ENCODE measurements at regions not wholly inside any gene's neighbourhood (a gene's known extent, or its start where the extent isn't known, plus 50 kb on each side); places are given as distances from the start of the nearest gene placed in this dataset.
"Not testable (repeated sequence)": the region's sequence is repeated elsewhere in the genome, so short reads cannot be mapped to it uniquely, and the experiment has no call there.

- Histone ChIP-seq H3K9me2 (replicated peaks; ENCODE audit: low read depth, low read length) (no peaks in the 10 kb centered on the region), H3K9ac (ENCODE audit: low read depth, low read length, poor library complexity, severe bottlenecking) (no peak overlapping the region), H3K36me3 (ENCODE audit: insufficient read depth, low read length) (no peaks in the 10 kb centered on the region), H3K4me3 (ENCODE audit: low read length, poor library complexity, severe bottlenecking) (no peak overlapping the region), H4K20me1 (ENCODE audit: insufficient read depth, low read length, poor library complexity, severe bottlenecking) (no peaks in the 10 kb centered on the region), H3F3A (ENCODE audit: low read depth) (no peaks in the 10 kb centered on the region), H2AFZ (ENCODE audit: low read length) (no peak overlapping the region), H3K27me3 (ENCODE audit: insufficient read depth, low read length, poor library complexity, severe bottlenecking) (no peaks in the 10 kb centered on the region), H3K79me2 (ENCODE audit: insufficient read depth, low read length) (no peaks in the 10 kb centered on the region), H3K4me1 (ENCODE audit: insufficient read depth, low read length, poor library complexity, severe bottlenecking) (no peaks in the 10 kb centered on the region), H3K4me2 (ENCODE audit: low read depth, low read length, poor library complexity, severe bottlenecking) (no peak overlapping the region), H3K9me3 (ENCODE audit: insufficient read depth, low read depth, low read length) (no peaks in the 10 kb centered on the region)
- TF ChIP-seq EZH2phosphoT487 (IDR thresholded peaks at IDR 0.05; ENCODE audit: borderline replicate concordance): no peak
- TF ChIP-seq CTCF (conservative IDR thresholded peaks at IDR 0.05; ENCODE audit: low read length): no peak
These were observed 182.6 kb downstream of the RTL9 start for GRCh38 chrX:110541266-110541665.

GRCh38 chrX:110550854-110551253, 192.2 kb downstream of the RTL9 start:
- not testable (repeated sequence) for H3K27me3 ChIP-seq (ENCODE audit: insufficient read depth, low read length, poor library complexity, severe bottlenecking); H3K79me2 ChIP-seq (ENCODE audit: insufficient read depth, low read length); H3K9me2 ChIP-seq (replicated peaks; ENCODE audit: low read depth, low read length); H3K4me2 ChIP-seq (ENCODE audit: low read depth, low read length, poor library complexity, severe bottlenecking); H3K4me3 ChIP-seq (ENCODE audit: low read length, poor library complexity, severe bottlenecking); H3K4me1 ChIP-seq (ENCODE audit: insufficient read depth, low read length, poor library complexity, severe bottlenecking); H4K20me1 ChIP-seq (ENCODE audit: insufficient read depth, low read length, poor library complexity, severe bottlenecking); H3K9me3 ChIP-seq (ENCODE audit: insufficient read depth, low read depth, low read length); H3F3A ChIP-seq (ENCODE audit: low read depth); H3K36me3 ChIP-seq (ENCODE audit: insufficient read depth, low read length); H2AFZ ChIP-seq (ENCODE audit: low read length); H3K9ac ChIP-seq (ENCODE audit: low read depth, low read length, poor library complexity, severe bottlenecking)

GRCh38 chrX:110557864-110558263, 199.2 kb downstream of the RTL9 start:
- no peak overlapping the region for H2AFZ ChIP-seq (ENCODE audit: low read length)

More at GRCh38 chrX:110557864-110558263, 199.2 kb downstream of the RTL9 start:
- H3K4me2 ChIP-seq (ENCODE audit: low read depth, low read length, poor library complexity, severe bottlenecking): no peak overlapping the region
- H3K9me2 ChIP-seq (replicated peaks; ENCODE audit: low read depth, low read length): no peaks in the 10 kb centered on the region
- H3K4me1 ChIP-seq (ENCODE audit: insufficient read depth, low read length, poor library complexity, severe bottlenecking): no peaks in the 10 kb centered on the region
- no peak overlapping the region for H3K9ac ChIP-seq (ENCODE audit: low read depth, low read length, poor library complexity, severe bottlenecking)
- no peaks in the 10 kb centered on the region for H3K79me2 ChIP-seq (ENCODE audit: insufficient read depth, low read length)
- no peak overlapping the region for H3K4me3 ChIP-seq (ENCODE audit: low read length, poor library complexity, severe bottlenecking)
- no peaks in the 10 kb centered on the region for H4K20me1 ChIP-seq (ENCODE audit: insufficient read depth, low read length, poor library complexity, severe bottlenecking)
- TF ChIP-seq CTCF (conservative IDR thresholded peaks at IDR 0.05; ENCODE audit: low read length) (no peak), EZH2phosphoT487 (IDR thresholded peaks at IDR 0.05; ENCODE audit: borderline replicate concordance) (no peak)
- H3K27me3 ChIP-seq (ENCODE audit: insufficient read depth, low read length, poor library complexity, severe bottlenecking): no peaks in the 10 kb centered on the region
- H3K9me3 ChIP-seq (ENCODE audit: insufficient read depth, low read depth, low read length): no peaks in the 10 kb centered on the region
- H3F3A ChIP-seq (ENCODE audit: low read depth): no peaks in the 10 kb centered on the region
- H3K36me3 ChIP-seq (ENCODE audit: insufficient read depth, low read length): no peaks in the 10 kb centered on the region

Data from Loucy (cell line).